Stomach (tissue), 8 donors: ENCODE measurements at regions not wholly inside any gene's neighbourhood (a gene's known extent, or its start where the extent isn't known, plus 50 kb on each side); places are given as distances from the start of the nearest gene placed in this dataset.

ENCODE experiments used
- DNase-seq, 2 donors: peaks; one replicate each; pipeline versions ENCODE4 v3.0.0 to v3.0.0-alpha.2; 2013 to 2019
- H3K27ac ChIP-seq, 5 donors: fragments of 200-600 bp in 4 of 5; sonication (generic) in 4 of 5; one replicate each; pipeline ENCODE4 v1.5.1; 2013 to 2019; ENCODE audit warnings: mild to moderate bottlenecking in 1 of 5, moderate library complexity in 1 of 5
- H3K27me3 ChIP-seq, 3 donors: fragments of 200-600 bp; sonication (generic); one replicate each; pipeline ENCODE4 v1.5.1; 2017 to 2019; ENCODE audit warnings: mixed run types in 1 of 3
- H3K36me3 ChIP-seq, 4 donors: fragments of 200-600 bp; sonication (generic); 1 replicate in 3 of 4; 2 replicates in 1 of 4; pipeline ENCODE4 v1.5.1; 2016 to 2019
- H3K4me1 ChIP-seq, 4 donors: fragments of 200-600 bp; sonication (generic); one replicate each; pipeline ENCODE4 v1.5.1; 2016 to 2019
- H3K4me3 ChIP-seq, 4 donors: fragments of 200-600 bp; sonication (generic) in 3 of 4; one replicate each; pipeline ENCODE4 v1.5.1; 2016 to 2019; ENCODE audit warnings: mild to moderate bottlenecking in 1 of 4
- H3K9me3 ChIP-seq, 4 donors: fragments of 200-600 bp; sonication (generic); one replicate each; pipeline ENCODE4 v1.5.1; 2016 to 2019
- EP300 ChIP-seq: sonication (generic); formaldehyde crosslinking; IDR thresholded peaks from one replicate; pipeline ENCODE4 v1.6.1; 2017; ENCODE audit warnings: antibody characterized with exemption
- POLR2A ChIP-seq, 4 donors: fragments of 450-650 bp; IDR thresholded peaks; one replicate each; pipeline ENCODE4 v1.6.1; 2016; ENCODE audit warnings: antibody characterized with exemption in 4 of 4, control low read depth in 2 of 4, mild to moderate bottlenecking in 1 of 4, moderate library complexity in 1 of 4
- POLR2AphosphoS5 ChIP-seq, 3 donors: sonication (generic); formaldehyde crosslinking; IDR thresholded peaks; one replicate each; pipeline ENCODE4 v1.6.1; 2016; ENCODE audit warnings: antibody characterized with exemption in 3 of 3
- WGBS, 5 donors: extraction: QIAGEN DNeasy Blood & Tissue Kit in 3 of 5; methylation state at CpG; one replicate each; pipeline versions ENCODE4 v1.1.5 to v1.1.7; 2013 to 2018; 5-methylcytosine and 5-hydroxymethylcytosine counted together
- intact Hi-C: fragments of 100-400 bp; cut with DNase I; formaldehyde crosslinking; loops from one replicate; pipeline ENCODE4 v1.15.1; 2023; ENCODE audit warnings: low total_unique reads
- TF ChIP-seq, protein P1 (sequence below), 7 experiments: fragments of 450-650 bp in 4 of 7; fragments of 200-600 bp in 3 of 7; sonication (generic) in 3 of 7; IDR thresholded peaks; one replicate each; pipeline ENCODE4 v1.5.1; 2016 to 2019; ENCODE audit warnings: antibody characterized with exemption in 7 of 7, control low read depth in 2 of 7, mild to moderate bottlenecking in 1 of 7
- donor health status: healthy with polysubstance abuse.
- donor health status: Bipolar disorder and iron deficiency.
- donor health status: healthy.

DNA sequence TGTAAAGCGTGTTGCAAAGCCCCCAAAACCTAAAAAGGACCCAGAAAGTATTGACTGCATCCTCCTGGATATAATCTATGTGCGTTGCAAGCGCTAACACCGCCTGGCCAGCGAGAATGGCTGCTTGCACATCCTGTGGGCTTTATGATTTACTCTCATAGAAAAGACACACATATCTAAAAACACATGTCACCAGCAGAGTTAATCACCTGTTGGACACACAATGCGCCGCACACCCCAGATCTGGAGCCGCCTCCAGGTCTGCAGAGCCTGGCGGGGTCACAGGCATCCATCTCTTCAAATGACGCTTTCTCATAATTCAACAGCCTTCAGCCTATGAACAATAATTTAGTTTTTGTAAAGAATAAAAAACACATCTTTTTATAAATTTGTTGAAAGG is 186.5 kb downstream of the RTP5 start:
- TF ChIP-seq POLR2A (IDR thresholded peaks at IDR 0.05), result no peak
- TF ChIP-seq, protein P1, sequence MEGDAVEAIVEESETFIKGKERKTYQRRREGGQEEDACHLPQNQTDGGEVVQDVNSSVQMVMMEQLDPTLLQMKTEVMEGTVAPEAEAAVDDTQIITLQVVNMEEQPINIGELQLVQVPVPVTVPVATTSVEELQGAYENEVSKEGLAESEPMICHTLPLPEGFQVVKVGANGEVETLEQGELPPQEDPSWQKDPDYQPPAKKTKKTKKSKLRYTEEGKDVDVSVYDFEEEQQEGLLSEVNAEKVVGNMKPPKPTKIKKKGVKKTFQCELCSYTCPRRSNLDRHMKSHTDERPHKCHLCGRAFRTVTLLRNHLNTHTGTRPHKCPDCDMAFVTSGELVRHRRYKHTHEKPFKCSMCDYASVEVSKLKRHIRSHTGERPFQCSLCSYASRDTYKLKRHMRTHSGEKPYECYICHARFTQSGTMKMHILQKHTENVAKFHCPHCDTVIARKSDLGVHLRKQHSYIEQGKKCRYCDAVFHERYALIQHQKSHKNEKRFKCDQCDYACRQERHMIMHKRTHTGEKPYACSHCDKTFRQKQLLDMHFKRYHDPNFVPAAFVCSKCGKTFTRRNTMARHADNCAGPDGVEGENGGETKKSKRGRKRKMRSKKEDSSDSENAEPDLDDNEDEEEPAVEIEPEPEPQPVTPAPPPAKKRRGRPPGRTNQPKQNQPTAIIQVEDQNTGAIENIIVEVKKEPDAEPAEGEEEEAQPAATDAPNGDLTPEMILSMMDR (IDR thresholded peaks at IDR 0.05), result no peak
- TF ChIP-seq POLR2AphosphoS5 (IDR thresholded peaks at IDR 0.05), result no peak
- no peak for TF ChIP-seq EP300
- H3K27me3 ChIP-seq, result peaks cover 0 to 43% (median 0%) of the 10 kb centered on the region in 3 donors
- no peak for DNase-seq
- no peaks in the 10 kb centered on the region for H3K9me3 ChIP-seq
- no peaks in the 10 kb centered on the region for H3K4me1 ChIP-seq
- WGBS, 5 donors, result 83 to 89% (median 84%) methylated on average over 10 of the region's 10 CpGs
- H3K4me3 ChIP-seq, result no peak overlapping the region
- no peaks in the 10 kb centered on the region for H3K36me3 ChIP-seq
- intact Hi-C loops, result no loop called here
- no peak overlapping the region for H3K27ac ChIP-seq

DNA sequence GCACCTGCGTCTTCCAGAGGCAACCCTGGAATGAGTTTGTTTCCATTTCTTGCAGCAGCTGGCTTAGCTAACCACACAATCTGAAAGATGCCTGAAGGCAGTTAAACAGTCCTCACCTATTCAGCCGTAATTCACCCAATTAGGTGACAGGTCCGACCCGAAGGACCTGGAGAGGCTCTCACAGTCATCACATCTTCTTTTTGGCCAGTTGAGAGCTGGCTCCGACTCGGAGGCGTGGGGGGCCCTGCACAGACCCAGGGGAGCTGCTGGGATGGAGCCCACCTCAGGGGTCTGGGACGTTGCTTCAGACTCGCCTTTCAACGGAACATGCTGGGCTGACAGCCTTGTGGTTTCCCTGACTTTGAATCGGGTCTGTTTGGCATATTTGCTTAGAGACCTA is 187.3 kb downstream of the RTP5 start:
- H3K27ac ChIP-seq, result no peak overlapping the region
- H3K36me3 ChIP-seq, result no peaks in the 10 kb centered on the region
- intact Hi-C loops, result no loop called here
- H3K4me1 ChIP-seq, result no peaks in the 10 kb centered on the region
- H3K27me3 ChIP-seq, result peaks cover 0 to 43% (median 0%) of the 10 kb centered on the region in 3 donors
- 62 to 71% (median 71%) methylated on average over 11 of the region's 11 CpGs for WGBS, 5 donors
- no peak overlapping the region for H3K4me3 ChIP-seq
- H3K9me3 ChIP-seq, result no peaks in the 10 kb centered on the region
- TF ChIP-seq POLR2AphosphoS5 (IDR thresholded peaks at IDR 0.05) (no peak), EP300 (no peak), POLR2A (IDR thresholded peaks at IDR 0.05) (no peak)
- TF ChIP-seq, protein P1 (IDR thresholded peaks at IDR 0.05), result no peak
- DNase-seq, result no peak

DNA sequence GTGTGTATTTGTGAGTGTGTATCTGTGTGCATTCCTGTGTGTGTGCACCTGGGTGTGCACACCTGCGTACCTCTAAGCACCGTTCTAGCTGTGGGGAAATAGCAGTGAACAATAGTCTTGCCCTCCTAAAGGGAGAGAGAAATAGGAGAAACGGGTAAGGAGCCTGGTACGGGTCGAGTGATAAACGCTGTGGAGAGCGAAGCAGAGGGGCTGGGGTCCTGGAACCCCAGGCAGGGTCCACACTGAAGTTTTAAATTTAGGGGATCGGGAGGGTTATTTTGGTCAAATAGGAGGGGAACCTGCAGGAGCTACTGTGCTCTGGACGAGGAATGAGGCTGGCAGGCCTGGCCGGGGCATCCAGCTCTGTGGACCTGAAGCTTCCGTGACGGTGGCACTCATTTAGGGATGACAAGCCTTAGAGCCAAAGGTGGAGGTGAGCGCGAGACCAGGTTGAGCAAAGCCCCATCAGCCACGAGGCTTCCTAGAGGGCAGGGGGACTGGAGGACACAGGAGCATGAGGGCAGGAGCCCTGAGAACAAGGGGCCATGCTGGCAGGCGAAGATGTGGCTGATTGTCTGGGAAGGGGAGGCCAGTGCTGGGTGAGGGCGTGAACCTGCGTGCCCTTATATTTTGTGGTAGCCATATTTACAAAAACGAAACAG is 188.0 kb downstream of the RTP5 start:
- Histone ChIP-seq H3K9me3 (no peaks in the 10 kb centered on the region), H3K4me3 (no peak overlapping the region), H3K4me1 (no peaks in the 10 kb centered on the region), H3K36me3 (no peaks in the 10 kb centered on the region), H3K27ac (no peak overlapping the region), H3K27me3 (peaks cover 0 to 43% (median 0%) of the 10 kb centered on the region in 3 donors)
- TF ChIP-seq, protein P1 (IDR thresholded peaks at IDR 0.05), result no peak
- TF ChIP-seq POLR2A (IDR thresholded peaks at IDR 0.05), result no peak
- TF ChIP-seq EP300, result no peak
- no peak for TF ChIP-seq POLR2AphosphoS5 (IDR thresholded peaks at IDR 0.05)
- intact Hi-C loops, result no loop called here
- DNase-seq, result no peak
- 81 to 86% (median 84%) methylated on average over 19 of the region's 19 CpGs for WGBS, 5 donors

DNA sequence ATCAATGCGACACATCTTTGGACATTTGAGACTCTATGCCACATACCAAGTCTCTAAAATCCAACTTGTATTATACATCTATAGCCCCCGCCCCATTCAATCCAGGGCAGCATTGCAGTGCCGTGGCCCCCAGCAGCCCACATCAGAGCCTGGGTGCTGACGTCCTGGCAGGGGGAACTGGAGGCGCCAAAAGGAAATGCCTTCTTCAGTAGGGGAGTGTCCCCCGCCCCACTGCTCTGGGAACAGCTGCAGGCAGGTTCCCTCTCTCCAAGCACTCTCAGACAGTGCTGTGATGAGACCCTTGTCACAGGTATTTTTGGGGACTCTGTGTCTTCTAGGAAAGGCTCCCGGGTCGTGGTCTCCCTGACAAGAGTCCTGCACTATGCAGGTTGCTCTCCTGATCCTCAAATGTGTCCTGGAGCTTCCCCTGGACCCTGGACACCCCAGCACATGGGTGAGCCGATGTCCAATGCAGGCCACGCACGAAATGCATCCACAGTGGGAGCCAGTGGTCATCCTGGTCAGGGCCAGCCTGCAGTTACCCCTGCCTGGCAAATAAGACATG is 188.7 kb downstream of the RTP5 start:
- H3K9me3 ChIP-seq, result no peaks in the 10 kb centered on the region
- no peak overlapping the region for H3K4me3 ChIP-seq
- DNase-seq, result no peak
- no peaks in the 10 kb centered on the region for H3K4me1 ChIP-seq
- TF ChIP-seq POLR2A (IDR thresholded peaks at IDR 0.05) (no peak), EP300 (no peak), POLR2AphosphoS5 (IDR thresholded peaks at IDR 0.05) (no peak)
- TF ChIP-seq, protein P1 (IDR thresholded peaks at IDR 0.05), result no peak
- intact Hi-C loops, result no loop called here
- WGBS, 5 donors, result 69 to 81% (median 78%) methylated on average over 11 of the region's 11 CpGs
- H3K27me3 ChIP-seq, result peaks cover 0 to 43% (median 0%) of the 10 kb centered on the region in 3 donors
- H3K27ac ChIP-seq, result no peak overlapping the region
- no peaks in the 10 kb centered on the region for H3K36me3 ChIP-seq
